SK-N-SH (cell line): ENCODE measurements at regions not wholly inside any gene's neighbourhood (a gene's known extent, or its start where the extent isn't known, plus 50 kb on each side); places are given as distances from the start of the nearest gene placed in this dataset.

ENCODE experiments used
- CTCF ChIP-seq: fragments of 200-600 bp; sonication (generic); IDR thresholded peaks from 2 replicates; pipeline ENCODE4 v1.6.1; 2017; ENCODE audit warnings: antibody characterized with exemption, mild to moderate bottlenecking, moderate library complexity
- RAD21 ChIP-seq: IDR thresholded peaks from 2 replicates; pipeline ENCODE4 v1.6.1; 2012; ENCODE audit warnings: mild to moderate bottlenecking, low read length
- TAF1 ChIP-seq: IDR thresholded peaks from 2 replicates; pipeline ENCODE4 v1.6.1; 2012; ENCODE audit warnings: low read depth, mild to moderate bottlenecking, low read length, moderate library complexity, borderline replicate concordance
- TF ChIP-seq, protein P1 (sequence below): IDR thresholded peaks from 2 replicates; pipeline ENCODE4 v1.4.0; 2012; ENCODE audit warnings: low read depth, borderline replicate concordance

DNA sequence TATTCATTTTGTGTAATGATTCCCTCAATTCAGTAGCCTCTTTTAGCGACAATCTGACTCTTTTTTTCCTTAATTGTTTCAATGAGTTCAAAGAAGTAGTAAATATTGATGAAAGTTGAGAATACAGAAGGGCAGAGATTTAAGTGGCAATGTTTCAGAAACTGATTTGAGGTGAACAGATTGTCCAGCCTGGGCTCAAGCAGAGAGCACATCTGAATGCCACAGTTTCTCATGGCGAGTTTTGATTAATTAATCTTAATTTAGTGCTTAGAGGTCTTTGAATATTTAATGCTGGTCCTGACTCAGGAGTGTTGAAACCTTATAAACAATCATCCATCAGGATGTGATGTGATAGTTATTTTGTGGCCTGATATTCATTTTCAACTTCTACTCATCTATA is 890.7 kb upstream of the SLITRK6 start:
- TF ChIP-seq CTCF = no peak
- TF ChIP-seq, protein P1, sequence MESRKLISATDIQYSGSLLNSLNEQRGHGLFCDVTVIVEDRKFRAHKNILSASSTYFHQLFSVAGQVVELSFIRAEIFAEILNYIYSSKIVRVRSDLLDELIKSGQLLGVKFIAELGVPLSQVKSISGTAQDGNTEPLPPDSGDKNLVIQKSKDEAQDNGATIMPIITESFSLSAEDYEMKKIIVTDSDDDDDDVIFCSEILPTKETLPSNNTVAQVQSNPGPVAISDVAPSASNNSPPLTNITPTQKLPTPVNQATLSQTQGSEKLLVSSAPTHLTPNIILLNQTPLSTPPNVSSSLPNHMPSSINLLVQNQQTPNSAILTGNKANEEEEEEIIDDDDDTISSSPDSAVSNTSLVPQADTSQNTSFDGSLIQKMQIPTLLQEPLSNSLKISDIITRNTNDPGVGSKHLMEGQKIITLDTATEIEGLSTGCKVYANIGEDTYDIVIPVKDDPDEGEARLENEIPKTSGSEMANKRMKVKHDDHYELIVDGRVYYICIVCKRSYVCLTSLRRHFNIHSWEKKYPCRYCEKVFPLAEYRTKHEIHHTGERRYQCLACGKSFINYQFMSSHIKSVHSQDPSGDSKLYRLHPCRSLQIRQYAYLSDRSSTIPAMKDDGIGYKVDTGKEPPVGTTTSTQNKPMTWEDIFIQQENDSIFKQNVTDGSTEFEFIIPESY = no peak
- no peak for TF ChIP-seq RAD21
- no peak for TF ChIP-seq TAF1
